RWPE2 (cell line): ENCODE measurements at regions not wholly inside any gene's neighbourhood (a gene's known extent, or its start where the extent isn't known, plus 50 kb on each side); places are given as distances from the start of the nearest gene placed in this dataset.

Experiments
- ATAC-seq: fragments of 200-7000 bp; cut with Tn5 transposase; 3 replicates; pipeline ENCODE4 v1.9.1; 2021; ENCODE audit warnings: low read depth
- DNase-seq: peaks from one replicate; pipeline ENCODE4 v3.0.0-alpha.2; 2020; ENCODE audit warnings: low spot score
- H3K27ac ChIP-seq: fragments of 450-650 bp; 2 replicates; pipeline ENCODE4 v1.5.1; 2017; ENCODE audit warnings: mild to moderate bottlenecking; ENCODE audit not compliant: poor library complexity, severe bottlenecking
- H3K27me3 ChIP-seq: fragments of 250-450 bp; sonication (Bioruptor Pico); 2 replicates; pipeline ENCODE4 v1.5.1; 2021; ENCODE audit warnings: mild to moderate bottlenecking, moderate library complexity; ENCODE audit not compliant: insufficient read depth, poor library complexity, severe bottlenecking
- H3K36me3 ChIP-seq: fragments of 250-450 bp; sonication (Bioruptor Pico); 2 replicates; pipeline ENCODE4 v1.5.1; 2020; ENCODE audit warnings: low read depth, mild to moderate bottlenecking, moderate library complexity
- H3K4me1 ChIP-seq: fragments of 250-450 bp; sonication (Bioruptor Pico); 2 replicates; pipeline ENCODE4 v1.5.1; 2021; ENCODE audit warnings: mild to moderate bottlenecking, moderate library complexity; ENCODE audit not compliant: insufficient read depth, poor library complexity, severe bottlenecking
- H3K4me3 ChIP-seq: fragments of 250-450 bp; sonication (Bioruptor Pico); 2 replicates; pipeline ENCODE4 v1.5.1; 2021; ENCODE audit warnings: mild to moderate bottlenecking, moderate library complexity; ENCODE audit not compliant: severe bottlenecking
- H3K9me3 ChIP-seq: fragments of 250-450 bp; sonication (Bioruptor Pico); 2 replicates; pipeline ENCODE4 v1.5.1; 2021; ENCODE audit warnings: mild to moderate bottlenecking, moderate library complexity; ENCODE audit not compliant: severe bottlenecking
- TF ChIP-seq, protein P1 (sequence below): fragments of 450-650 bp; IDR thresholded peaks from one replicate; pipeline ENCODE4 v1.5.1; 2017; ENCODE audit warnings: mild to moderate bottlenecking, moderate library complexity; ENCODE audit not compliant: poor library complexity, severe bottlenecking

GRCh38 chr11:115892016-115892415 is 387.8 kb upstream of the CADM1 start:
- Histone ChIP-seq H3K4me1 (no peaks in the 10 kb centered on the region), H3K9me3 (no peaks in the 10 kb centered on the region), H3K27me3 (no peaks in the 10 kb centered on the region), H3K27ac (no peak overlapping the region), H3K36me3 (no peaks in the 10 kb centered on the region), H3K4me3 (no peak overlapping the region)
- no peak for ATAC-seq
- no peak for DNase-seq
- TF ChIP-seq, protein P1, sequence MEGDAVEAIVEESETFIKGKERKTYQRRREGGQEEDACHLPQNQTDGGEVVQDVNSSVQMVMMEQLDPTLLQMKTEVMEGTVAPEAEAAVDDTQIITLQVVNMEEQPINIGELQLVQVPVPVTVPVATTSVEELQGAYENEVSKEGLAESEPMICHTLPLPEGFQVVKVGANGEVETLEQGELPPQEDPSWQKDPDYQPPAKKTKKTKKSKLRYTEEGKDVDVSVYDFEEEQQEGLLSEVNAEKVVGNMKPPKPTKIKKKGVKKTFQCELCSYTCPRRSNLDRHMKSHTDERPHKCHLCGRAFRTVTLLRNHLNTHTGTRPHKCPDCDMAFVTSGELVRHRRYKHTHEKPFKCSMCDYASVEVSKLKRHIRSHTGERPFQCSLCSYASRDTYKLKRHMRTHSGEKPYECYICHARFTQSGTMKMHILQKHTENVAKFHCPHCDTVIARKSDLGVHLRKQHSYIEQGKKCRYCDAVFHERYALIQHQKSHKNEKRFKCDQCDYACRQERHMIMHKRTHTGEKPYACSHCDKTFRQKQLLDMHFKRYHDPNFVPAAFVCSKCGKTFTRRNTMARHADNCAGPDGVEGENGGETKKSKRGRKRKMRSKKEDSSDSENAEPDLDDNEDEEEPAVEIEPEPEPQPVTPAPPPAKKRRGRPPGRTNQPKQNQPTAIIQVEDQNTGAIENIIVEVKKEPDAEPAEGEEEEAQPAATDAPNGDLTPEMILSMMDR = no peak

DNA sequence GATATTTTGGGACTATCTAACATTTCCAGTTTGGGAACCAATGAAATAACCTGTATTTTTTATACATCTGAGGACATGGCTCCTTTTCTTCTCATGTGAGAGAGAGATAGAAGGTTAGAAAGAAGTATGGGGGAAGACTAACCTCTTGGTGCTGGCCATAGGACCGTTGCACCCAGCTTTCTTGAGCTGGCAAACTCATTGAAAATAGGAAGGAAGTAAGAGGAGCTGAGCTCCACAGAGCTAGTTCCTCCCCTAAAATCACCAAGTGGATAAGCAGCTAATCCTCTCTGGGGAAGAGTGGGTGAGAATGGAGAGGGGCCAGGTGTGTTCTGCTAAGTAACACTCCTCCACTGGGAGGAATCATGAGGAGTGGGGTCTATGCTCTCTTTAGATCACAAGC is 387.4 kb upstream of the CADM1 start:
- no peak for ATAC-seq
- no peaks in the 10 kb centered on the region for H3K36me3 ChIP-seq
- H3K4me1 ChIP-seq = no peaks in the 10 kb centered on the region
- H3K27ac ChIP-seq = no peak overlapping the region
- TF ChIP-seq, protein P1 = no peak
- H3K4me3 ChIP-seq = no peak overlapping the region
- DNase-seq = no peak
- no peaks in the 10 kb centered on the region for H3K27me3 ChIP-seq
- no peaks in the 10 kb centered on the region for H3K9me3 ChIP-seq

DNA sequence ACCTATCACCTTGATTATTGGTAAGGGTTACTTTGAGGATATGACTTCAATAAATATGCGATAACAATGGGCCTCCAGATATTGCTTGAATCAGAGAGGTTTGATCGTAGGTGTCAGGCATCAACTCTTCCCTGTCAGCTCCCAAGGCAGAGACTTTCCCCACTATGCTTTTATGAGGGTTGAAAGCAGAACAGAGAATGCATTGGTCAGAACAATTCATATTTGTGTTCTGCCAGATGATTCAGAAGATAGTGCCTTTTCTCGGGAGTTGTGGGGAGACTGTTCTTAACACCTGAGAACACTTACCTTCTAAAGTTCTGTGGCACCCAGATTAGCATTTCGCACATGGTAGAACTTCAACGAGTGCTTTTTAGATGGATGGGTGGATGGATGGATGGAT is 386.3 kb upstream of the CADM1 start:
- no peaks in the 10 kb centered on the region for H3K9me3 ChIP-seq
- ATAC-seq = no peak
- H3K4me1 ChIP-seq = no peaks in the 10 kb centered on the region
- DNase-seq = no peak
- no peaks in the 10 kb centered on the region for H3K36me3 ChIP-seq
- H3K27me3 ChIP-seq = no peaks in the 10 kb centered on the region
- H3K27ac ChIP-seq = no peak overlapping the region
- TF ChIP-seq, protein P1 = no peak
- no peak overlapping the region for H3K4me3 ChIP-seq

DNA sequence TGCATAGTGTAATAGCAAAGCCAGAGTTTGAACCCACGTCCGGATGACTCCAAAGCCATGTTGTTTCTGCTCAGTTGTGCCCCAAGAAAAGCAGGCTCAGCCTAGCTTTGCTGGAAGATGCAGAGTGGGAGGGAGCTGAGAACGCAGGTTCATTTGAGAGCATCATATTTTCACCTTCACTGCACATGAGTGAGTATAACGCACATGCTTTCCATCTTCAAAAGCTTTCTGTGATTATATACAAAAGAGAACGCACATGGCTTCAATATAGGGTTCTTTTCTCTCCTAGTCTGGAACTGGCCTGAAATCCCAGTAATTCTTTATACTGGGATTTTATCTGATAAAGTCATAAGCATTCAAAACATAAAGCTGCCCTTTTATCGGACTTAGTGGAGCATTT is 385.5 kb upstream of the CADM1 start:
- no peak for DNase-seq
- ATAC-seq = no peak
- no peaks in the 10 kb centered on the region for H3K27me3 ChIP-seq
- H3K9me3 ChIP-seq = no peaks in the 10 kb centered on the region
- H3K4me3 ChIP-seq = no peak overlapping the region
- no peaks in the 10 kb centered on the region for H3K4me1 ChIP-seq
- TF ChIP-seq, protein P1 = no peak
- H3K27ac ChIP-seq = no peak overlapping the region
- H3K36me3 ChIP-seq = no peaks in the 10 kb centered on the region

DNA sequence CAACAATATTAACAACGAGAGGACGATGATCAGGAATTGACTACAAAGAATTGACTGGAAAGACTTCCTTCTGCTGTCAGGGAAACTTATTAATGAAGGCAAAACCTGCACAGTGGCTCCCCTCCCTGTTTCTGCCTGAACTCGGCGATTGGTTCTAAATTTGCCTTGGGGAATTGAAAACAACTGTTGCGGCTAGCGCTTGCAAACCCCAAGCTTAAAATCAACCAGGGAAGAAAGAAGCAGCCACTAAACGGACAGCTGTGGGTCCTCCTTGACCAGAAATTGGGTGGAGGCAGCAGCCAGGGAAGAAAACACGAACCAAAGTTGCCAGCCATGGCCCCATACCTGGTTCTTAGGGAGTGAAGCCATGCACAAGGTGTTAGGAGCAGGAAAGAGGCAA is 383.5 kb upstream of the CADM1 start:
- ATAC-seq (no peak), DNase-seq (no peak)
- H3K27me3 ChIP-seq = no peaks in the 10 kb centered on the region
- no peak overlapping the region for H3K4me3 ChIP-seq
- H3K4me1 ChIP-seq = no peaks in the 10 kb centered on the region
- TF ChIP-seq, protein P1 = no peak
- H3K36me3 ChIP-seq = no peaks in the 10 kb centered on the region
- no peak overlapping the region for H3K27ac ChIP-seq
- H3K9me3 ChIP-seq = no peaks in the 10 kb centered on the region
